ENCODE measurements at regions not wholly inside any gene's neighbourhood (a gene's known extent, or its start where the extent isn't known, plus 50 kb on each side); places are given as distances from the start of the nearest gene placed in this dataset.

- no peak overlapping the region for H3K4me3 ChIP-seq
- ChIA-PET SMC1A (ENCODE audit: uncharacterized antibody, unreplicated experiment) (interaction anchor here (1.4 kb wide), 1 partner anchor 13 kb away, joined by 3 read pairs; no protein-coding TSS in a partner anchor), POLR2A (no interaction called here), CTCF (interaction anchor here (0.8 kb wide), 1 partner anchor 40 kb away, joined by 4 read pairs; no protein-coding TSS in a partner anchor), RAD21 (ENCODE audit: unreplicated experiment) (no interaction called here)
- H3K27ac ChIP-seq (ENCODE audit: control insufficient read depth, insufficient read depth): no peak overlapping the region
- no peaks in the 10 kb centered on the region for H4K20me1 ChIP-seq (ENCODE audit: control insufficient read depth, insufficient read depth)
- H3K9ac ChIP-seq (ENCODE audit: control insufficient read depth, insufficient read depth, low read length): no peak overlapping the region
- H3K36me3 ChIP-seq (ENCODE audit: control insufficient read depth in 2 of 2, insufficient read depth in 2 of 2, low read length in 1 of 2): no peaks in the 10 kb centered on the region
- no peak overlapping the region for H2AFZ ChIP-seq (ENCODE audit: control insufficient read depth, low read depth, low read length)
- no peaks in the 10 kb centered on the region for H3K79me2 ChIP-seq (ENCODE audit: control insufficient read depth, insufficient read depth, low read length)
- no TSS peak for BruUV-seq (replicated peaks)
- H3K4me1 ChIP-seq (ENCODE audit: control insufficient read depth, insufficient read depth, low read length): no peaks in the 10 kb centered on the region
- intact Hi-C loops (cut with micrococcal nuclease; ENCODE audit: unreplicated experiment) (no loop called here), in situ Hi-C loops (cut with MboI) (no loop called here)
- FAIRE-seq (no peak), DNase-seq (ENCODE audit: low read depth, low spot score) (no peak), ATAC-seq (no peak)
- H3K27me3 ChIP-seq (replicated peaks in 1 of 2; ENCODE audit: control insufficient read depth in 2 of 2, insufficient read depth in 2 of 2, low read length in 1 of 2): no peaks in the 10 kb centered on the region
- no peaks in the 10 kb centered on the region for H3K9me3 ChIP-seq (replicated peaks; ENCODE audit: control insufficient read depth, insufficient read depth, low read length)
- WGBS (ENCODE audit: insufficient coverage, insufficient replicate concordance, low lambda C conversion rate, missing lambda C conversion rate): 47% methylated on average over 4 of the region's 5 CpGs
- no peak overlapping the region for H3K4me2 ChIP-seq (ENCODE audit: control insufficient read depth, insufficient read depth)
- TF ChIP-seq SP1 (IDR thresholded peaks at IDR 0.05; ENCODE audit: low read depth, low read length) (no peak), USF2 (IDR thresholded peaks at IDR 0.05; ENCODE audit: borderline replicate concordance, low read depth, low read length) (no peak), ZSCAN29 (IDR thresholded peaks at IDR 0.05) (no peak), ZNF687 (IDR thresholded peaks at IDR 0.05) (no peak), ZBTB33 (IDR thresholded peaks at IDR 0.05) (no peak), IKZF2 (IDR thresholded peaks at IDR 0.05) (no peak), SUPT20H (IDR thresholded peaks at IDR 0.05; ENCODE audit: borderline replicate concordance, control insufficient read depth, low read depth, low read length) (no peak), MAX (IDR thresholded peaks at IDR 0.05; ENCODE audit: low read depth, low read length) (no peak), BACH1 (IDR thresholded peaks at IDR 0.05; ENCODE audit: borderline replicate concordance) (no peak), CBX5 (IDR thresholded peaks at IDR 0.05; ENCODE audit: low read depth) (no peak), SREBF1 (IDR thresholded peaks at IDR 0.05; ENCODE audit: low read length) (no peak), ZNF592 (IDR thresholded peaks at IDR 0.05) (no peak)
Measured at GRCh38 chr4:83664741-83665140, 128.8 kb downstream of the GPAT3 start.
